ENCODE measurements at regions not wholly inside any gene's neighbourhood (a gene's known extent, or its start where the extent isn't known, plus 50 kb on each side); places are given as distances from the start of the nearest gene placed in this dataset.

GRCh38 chr7:47215049-47215448 is 366.9 kb downstream of the TNS3 start:
- TF ChIP-seq CTCF (IDR thresholded peaks at IDR 0.05 in 4 of 5, conservative IDR thresholded peaks at IDR 0.05 in 1 of 5): no peak
- TF ChIP-seq POLR2A (IDR thresholded peaks at IDR 0.05): no peak
